Medulla oblongata (tissue), 1 donor: ENCODE measurements at regions not wholly inside any gene's neighbourhood (a gene's known extent, or its start where the extent isn't known, plus 50 kb on each side); places are given as distances from the start of the nearest gene placed in this dataset.

Source experiments
- DNase-seq: peaks from one replicate; pipeline ENCODE4 v3.0.0-alpha.2; 2015; ENCODE audit errors: extremely low spot score

DNA sequence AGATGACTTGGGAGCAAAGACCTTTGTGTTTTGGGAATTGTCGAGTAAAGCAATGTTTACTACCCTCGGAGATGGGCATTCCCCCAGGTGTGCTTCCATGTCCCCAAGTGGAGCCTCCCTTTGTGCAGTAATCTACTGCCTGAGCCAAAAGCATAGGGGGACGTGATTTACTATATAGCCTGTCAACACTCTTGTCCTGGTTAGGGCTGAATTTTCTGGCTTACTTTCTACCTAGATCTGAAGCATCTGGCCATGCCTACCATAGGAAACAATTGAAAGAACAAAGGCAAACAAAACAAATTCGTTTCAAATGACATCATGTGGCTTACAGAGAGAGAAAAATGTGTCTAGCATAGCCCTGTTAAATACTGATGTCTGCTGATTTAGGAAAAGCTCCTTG lies 350.6 kb downstream of the SAMD5 start:
- DNase-seq: no peak

DNA sequence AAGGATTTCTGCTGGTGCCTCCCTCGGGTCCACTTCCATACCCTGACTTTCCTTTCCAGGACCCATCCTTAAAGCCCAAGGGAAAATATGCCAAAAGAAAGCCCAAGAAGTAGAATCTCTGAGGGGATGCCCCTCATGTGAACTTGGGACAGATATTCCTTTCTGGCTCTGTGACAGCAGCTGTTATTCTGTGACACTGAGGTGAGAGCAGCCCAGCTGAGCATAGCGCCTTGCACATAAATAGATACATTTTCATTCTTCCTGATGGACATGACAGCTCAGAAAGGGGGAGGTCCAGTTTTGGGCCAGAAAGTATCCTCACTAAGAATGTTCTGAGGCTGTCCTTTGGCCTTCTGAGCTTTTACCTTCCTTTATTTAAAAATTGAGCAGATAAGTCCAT lies 353.2 kb downstream of the SAMD5 start:
- DNase-seq: no peak

DNA sequence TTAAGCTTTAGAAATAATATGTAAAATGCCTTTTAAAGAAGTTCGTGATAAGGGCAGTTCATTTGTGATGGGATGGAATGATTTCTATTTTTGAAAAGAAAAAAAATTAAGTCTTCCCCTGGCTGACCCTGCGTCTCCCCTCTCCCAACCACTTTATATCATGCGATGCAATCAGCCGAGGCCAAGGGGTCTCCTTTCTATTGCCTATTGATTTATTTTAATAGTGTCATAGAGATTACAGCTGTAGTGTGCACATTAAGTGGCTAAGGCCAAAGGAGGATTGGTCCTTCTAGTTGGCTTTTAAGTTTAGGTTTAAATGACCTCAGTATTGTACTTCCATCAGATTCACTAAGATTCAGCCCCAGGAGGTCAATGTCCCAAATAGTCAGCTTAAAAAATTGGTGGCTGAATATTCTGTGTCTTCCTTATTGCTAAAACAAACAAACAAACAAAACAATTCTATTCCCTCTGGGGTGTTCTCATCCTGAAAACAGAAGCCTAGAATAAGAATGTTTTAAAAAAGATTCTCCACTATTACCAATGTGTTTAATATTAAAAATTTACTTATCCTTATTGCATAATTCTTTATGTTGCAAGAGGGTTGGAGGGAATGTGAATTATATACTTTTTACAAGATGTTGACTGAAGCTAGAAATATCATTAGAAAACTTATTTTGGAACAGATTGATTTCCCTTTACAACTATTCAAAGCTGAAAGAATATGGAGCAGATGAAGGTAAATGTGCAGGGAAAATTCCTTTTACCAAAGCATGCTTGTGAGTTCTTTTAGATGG lies 359.1 kb downstream of the SAMD5 start:
- no peak for DNase-seq

DNA sequence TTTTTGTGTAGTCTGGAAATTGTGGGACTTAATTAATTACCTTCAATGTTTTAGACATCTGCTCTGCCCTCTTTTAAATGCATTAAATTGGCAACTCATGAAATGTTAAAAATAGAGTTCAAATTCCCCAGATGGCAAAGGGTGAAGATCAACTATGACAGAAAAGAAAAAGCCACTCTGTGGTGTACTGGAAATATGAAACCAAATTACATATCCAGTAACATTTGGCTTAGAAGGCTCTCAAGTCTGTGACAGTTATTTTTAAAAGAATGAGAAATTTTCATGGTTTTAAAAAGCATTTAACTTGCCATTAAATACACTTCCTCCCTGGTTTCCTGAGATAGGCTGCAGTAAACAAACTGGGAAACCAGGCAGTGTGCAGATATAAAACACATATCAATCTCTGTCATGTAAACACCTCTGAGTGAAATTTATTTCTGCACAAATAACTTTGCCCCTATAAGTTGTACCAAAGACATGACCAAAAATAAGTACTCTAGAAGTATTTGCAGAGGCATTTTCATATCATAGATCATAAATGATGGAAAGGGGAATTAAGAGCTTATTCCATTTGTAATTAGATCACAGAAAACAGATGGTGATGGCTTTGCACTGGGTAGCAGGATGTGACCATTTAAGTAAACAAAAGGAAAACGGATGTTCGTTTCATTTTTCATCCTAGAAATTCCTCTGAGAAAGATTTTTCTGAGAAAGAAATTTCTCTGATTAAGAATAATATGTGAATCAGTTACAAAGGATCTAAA lies 360.1 kb downstream of the SAMD5 start:
- DNase-seq: no peak

DNA sequence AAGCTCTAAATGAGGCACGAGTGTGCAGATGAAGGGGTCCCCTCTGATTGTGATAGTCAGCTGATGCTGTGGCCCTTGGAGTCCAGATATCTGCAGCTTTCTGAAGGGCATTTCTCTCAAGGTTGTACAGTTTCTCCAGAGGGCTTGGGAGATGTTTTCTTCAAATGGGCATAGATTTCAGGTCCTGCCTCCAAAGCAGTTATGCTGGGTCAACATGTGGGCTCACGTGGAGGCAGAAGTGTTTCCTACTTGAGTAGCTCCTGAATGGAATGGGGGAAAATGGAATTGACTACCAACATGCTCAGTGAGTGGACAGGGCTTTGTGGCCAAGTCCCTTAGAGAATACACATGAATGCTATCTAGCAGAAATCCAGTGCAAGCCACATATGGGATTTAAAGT lies 360.7 kb downstream of the SAMD5 start:
- no peak for DNase-seq

DNA sequence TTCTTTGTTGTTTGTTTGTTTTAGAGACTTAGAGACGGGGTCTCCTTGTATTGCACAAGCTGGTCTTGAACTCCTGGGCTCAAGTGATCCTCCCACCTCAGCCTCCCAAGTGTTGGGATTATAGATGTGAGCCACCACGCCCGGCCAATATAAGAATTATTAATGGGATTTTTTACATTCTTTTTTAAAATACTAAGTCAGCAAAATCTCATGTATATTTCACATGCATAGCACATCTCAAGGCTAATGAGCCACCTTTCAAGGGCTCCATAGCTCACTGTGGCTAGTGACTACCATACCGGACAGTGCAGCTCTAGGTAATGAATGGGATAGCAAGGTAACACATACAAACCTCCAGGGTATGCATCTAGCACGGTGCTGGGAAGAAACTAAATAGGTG lies 361.4 kb downstream of the SAMD5 start:
- DNase-seq: no peak

DNA sequence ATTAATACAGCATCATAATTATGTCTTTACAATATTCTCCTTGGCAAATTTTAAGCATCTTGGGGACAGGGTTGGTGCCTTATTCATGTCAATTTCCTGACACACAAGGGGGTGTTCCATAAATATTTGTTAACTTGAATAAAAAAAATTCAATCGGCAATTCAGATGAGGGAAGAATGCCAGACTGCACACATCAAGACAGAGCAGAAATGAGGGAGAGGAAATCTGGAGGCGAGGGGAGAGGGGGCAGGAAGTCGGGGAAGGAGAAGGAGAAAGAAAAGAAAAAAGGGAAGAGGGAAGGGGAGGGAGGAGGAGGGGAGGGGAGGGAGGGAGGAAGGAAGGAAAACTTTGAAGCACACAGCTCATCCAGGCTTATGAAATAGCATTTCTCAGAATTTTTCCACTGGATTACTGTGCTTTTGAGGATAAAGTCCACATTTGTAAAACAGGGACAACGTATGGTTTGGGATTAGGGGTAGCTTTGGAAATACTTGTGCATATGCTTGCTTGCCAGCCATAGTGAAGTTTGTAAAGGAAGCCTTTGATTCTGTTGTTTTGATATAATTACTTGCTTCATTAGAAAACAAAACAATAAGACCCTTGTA lies 362.1 kb downstream of the SAMD5 start:
- no peak for DNase-seq

DNA sequence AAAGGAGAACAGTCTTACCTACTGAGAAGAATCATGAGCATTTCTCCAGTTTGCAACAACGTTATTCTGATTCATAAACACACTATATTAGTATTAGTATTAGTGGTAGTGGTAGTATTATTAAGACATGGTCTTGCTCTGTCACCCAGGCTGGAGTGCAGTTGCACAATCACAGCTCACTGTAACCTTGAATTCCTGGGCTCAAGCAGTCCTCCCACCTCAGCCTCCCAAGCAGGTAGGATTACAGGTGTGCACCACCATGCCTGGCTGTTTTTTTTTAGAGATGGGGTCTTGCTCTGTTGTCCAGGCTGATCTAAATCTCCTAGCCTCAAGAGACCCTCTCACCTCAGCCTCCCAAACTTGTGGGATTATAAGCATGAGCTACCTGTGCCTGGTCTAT lies 363.5 kb downstream of the SAMD5 start:
- no peak for DNase-seq

DNA sequence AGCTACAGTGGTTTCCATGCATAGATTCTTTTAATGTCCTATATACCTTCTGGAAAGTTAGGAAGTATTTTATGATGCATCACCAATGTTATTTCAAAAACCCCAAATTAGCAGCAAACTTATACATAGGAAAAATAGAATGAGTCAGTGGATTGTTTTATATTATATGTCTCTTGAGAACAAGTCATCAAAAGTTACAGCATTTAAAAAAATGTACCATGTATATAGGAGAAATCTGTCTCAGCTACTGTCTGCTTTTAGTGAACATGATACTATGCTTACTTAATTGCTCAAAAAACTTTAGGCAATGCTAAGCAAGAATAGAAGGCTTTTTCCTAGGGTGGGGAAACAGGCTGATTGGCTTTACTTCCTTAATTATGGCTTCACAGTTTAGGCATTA lies 365.3 kb downstream of the SAMD5 start:
- no peak for DNase-seq

DNA sequence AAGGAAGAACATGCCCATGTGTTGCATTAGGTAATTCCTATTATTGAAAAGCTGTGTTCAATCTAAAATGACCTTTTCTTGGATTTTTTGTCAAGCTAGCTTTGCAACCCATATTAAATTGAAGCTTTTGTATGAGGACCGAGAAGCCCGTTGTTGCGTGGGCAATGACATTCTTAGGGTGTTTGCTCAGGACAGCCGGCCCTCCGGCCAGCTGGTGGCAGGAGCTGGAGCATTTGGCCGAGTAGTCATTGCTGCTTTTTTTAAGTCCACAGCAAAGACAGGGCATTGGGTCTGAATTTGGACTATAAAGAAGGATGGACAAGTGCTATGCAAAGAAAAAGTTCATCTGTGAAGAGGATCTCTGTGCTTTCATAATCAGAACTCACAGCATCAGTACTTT lies 365.8 kb downstream of the SAMD5 start:
- no peak for DNase-seq

DNA sequence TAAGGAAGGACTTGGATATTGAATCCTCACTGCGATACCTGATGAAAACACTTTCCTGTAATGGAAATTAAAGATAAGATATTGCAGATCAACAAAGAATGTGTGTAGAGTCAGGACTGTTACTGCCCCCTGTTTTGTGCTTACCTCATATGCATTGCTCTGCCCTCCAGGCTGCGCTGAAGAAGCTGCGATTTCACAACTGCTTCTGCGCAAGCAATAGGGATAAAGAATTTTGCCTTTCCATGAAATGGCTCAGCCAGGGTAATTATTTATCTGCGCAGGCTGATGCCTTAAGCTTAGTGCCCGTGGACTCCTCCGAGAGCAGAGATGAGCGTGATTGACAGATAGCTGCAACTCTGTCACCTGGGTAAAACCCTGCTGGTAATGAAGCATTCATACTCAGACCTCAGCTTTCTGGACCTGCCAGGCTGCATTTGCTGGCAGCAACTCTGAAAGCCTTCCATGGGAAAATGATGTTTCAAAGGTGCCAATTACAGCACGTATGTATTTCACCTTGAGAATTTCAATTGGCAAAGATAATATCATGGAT lies 370.6 kb downstream of the SAMD5 start:
- no peak for DNase-seq

DNA sequence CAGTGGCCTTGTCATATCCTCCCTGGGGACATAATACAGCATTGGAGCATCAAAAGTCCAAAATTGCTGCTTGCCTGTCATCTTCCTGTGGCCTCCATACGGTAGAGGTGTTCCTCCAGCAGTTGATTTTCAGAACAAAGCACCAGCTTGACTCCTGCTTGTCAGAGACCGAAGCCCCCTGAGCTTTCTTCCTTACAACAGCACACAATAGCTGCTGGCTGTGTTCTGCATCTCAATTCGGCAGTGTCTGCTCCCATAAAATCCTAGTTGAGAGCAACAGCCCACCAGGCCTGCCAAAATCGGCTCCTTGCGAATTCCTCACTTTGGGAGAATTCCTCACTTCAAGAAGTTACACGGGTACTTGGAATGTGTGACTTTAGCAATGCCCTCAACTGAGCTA lies 372.9 kb downstream of the SAMD5 start:
- no peak for DNase-seq

DNA sequence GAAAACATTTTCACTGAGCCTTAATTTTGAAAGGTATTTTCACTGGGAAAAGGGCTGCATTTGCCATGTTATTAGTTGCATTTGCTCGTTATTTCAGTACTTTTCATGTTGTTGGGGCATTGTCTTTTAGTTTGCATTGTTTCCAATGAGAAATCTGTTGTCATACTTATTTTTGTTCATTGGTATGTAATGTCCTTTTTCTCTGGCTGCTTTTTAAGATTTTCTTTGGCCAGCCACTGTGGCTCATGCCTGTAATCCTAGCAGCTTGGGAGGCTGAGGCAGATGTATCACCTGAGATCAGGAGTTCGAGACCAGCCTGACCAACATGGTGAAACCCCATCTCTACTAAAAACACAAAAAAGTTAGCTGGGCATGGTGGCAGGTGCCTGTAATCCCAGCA lies 379.9 kb downstream of the SAMD5 start:
- DNase-seq: no peak

DNA sequence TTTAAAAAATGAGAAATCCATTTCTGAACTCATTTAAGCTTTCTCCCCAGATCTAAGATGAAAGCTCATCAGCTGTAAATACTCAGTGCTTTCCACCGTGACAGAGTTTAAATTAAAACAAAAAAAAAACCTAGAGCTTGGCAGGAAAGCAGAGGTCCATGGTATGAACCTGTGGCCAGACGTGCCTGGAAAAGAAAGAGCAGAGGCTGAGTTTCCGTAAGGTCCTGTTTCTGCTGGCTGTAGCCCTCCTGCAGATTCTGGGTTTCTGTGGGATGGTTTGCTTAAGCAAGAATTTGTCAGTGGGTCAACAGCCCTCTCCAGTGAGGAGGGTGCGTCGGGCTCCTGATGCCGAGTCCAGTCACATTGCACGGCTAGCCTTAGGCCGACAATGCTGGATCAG lies 383.2 kb downstream of the SAMD5 start:
- DNase-seq: no peak

DNA sequence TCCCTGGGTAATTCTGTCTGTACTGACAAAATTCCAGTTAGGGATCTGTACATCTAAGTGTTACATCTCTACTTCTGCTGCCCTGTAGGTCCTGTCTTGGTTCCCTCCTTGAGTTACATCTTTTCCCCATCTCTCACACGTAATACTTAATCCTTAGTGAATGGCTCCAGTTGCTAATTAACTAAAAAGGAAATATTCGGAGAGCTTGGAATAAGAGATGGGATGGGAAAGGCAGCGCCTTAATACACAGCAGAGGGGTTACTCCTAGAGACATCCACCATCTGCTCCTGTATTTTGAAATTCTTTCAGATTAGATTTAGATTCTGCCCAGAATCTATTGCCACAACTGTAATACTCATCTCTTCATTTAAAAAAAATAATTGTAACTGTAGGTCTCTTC lies 384.0 kb downstream of the SAMD5 start:
- no peak for DNase-seq

DNA sequence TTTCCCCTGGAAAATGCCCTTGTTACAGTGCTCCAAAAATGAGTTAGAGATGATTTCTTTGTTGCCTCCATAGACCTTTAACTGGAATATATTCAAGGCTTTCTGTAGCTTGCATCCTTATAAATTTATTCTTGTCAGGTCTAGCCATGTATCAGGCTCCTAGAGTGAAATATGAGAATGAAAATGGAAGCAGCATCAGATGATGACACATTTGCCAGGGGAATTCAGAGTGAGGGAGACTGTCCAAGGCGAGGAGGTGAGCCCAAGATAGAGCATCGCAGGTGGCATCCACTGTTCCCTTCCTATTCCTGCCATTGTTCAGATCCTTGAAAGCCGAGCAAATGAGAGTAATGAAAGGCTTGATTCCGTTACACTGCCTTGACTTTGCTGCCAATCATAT lies 386.8 kb downstream of the SAMD5 start:
- DNase-seq: no peak

DNA sequence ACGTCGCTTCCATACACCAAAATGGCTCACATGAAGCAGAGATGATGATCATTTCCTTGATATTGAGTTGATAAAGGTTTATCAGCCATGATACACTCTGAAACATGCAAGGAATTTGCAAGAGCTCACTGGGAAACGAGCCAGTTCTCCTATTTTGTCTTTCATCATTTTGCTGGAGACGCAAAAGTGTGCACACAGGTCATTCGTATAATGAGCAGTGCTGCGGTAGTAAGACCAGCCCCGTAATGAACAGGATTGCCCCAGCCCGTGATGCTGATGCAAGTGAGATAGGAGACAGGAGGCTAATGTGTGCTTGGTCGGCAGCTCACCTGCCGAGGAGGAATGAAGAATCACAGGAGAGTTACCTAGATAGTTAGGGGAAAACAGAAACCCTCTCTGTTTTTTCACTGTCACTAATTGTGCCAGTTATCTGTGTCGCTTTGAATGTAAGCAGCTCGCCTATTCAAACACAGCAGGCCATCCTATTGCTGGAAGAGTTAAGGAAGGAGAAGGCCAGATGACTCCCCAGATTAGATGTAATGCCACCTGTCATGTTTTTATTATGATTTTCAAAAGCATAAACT lies 391.8 kb downstream of the SAMD5 start:
- DNase-seq: no peak

DNA sequence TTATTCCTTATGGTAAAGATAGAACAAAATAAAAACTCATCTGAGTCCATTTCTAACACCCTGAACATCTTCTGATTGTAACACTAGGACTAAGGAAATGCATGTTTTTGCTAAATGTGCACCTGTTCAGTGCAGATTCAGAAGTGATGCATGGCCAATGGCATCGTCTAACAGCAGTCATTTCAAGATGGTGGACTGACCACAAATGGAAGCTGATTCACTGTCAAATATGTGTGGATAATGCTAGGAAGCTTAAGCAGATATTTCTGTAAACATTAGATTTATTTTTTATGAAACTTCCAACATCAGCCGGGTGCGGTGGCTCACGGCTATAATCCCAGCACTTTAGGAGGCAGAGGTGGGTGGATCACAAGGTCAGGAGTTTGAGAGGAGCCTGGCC lies 394.8 kb downstream of the SAMD5 start:
- no peak for DNase-seq

DNA sequence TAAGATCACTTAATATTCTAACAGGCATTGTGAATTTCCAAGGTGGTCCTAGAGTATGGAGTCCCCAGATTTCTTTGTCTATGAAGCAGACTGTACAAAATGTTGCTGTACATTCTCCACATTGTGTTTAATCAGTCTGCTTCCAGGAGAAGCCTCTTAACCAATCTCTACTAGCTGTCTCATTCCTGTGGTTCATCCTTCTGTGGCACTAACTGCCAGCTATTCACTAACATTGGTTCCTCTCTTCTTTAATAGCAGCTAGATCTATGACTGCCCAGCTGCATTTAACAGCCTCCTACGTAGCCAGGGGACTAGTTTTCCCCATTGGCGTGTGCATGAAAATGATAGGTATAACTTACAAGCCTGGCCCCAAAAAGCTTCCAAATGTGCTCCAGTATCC lies 395.4 kb downstream of the SAMD5 start:
- no peak for DNase-seq

DNA sequence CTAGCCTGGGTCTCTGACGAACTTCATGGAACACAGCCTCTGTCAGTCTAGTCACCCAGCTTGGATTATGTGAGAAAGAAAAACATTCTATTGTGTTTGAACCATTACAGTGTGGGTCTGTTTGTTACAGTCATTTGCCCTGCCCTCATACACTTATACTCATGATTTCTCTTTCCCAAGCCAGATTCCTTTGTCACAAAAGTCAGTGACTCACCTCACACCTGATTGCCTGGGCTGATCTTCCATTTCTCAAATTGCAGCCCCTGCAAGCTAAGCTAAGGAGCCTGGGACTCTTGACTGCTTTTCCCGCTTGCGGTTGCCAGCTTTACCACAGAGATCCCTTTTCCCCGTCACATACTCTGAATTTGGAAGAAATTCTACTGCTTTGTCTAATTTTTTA lies 395.9 kb downstream of the SAMD5 start:
- DNase-seq: no peak

DNA sequence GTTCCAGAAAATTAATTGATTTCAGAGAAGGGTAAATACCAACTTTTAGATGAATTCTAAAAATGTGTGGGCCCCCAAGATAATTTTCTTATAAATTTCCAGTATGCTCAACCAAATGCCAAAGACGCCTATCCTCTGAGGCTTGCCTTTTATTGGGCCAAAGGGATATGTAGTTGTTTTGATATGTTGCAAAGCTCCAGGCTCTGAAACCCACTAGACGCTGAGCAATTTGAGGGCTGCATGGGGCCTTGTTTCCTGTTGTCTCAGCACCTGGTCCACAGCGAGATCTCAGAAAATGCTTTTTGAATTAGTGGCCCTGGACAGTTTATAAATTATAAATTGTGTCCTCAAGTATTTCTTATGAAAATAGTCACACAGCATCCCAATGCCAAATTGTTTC lies 397.2 kb downstream of the SAMD5 start:
- DNase-seq: no peak

DNA sequence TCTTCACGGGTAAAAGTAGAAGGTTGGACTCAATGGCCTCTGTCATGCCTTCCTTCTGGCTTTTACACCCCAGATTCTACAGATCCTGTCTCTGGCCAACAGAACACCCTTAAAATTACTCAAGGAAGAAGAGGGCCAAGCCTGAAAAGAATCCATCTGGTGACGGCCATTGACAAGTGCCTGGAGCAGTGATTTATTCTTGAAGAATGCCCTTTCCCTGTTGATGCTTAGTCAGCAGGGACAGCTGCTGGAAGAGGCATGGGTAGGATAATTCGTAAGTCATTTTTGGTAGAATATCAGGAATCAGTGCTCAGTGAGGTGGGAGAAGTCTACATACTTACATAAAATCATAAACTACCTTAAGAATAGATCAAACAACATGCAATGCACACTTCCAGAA lies 397.9 kb downstream of the SAMD5 start:
- no peak for DNase-seq
